GM23338 (cell line): ENCODE measurements at regions not wholly inside any gene's neighbourhood (a gene's known extent, or its start where the extent isn't known, plus 50 kb on each side); places are given as distances from the start of the nearest gene placed in this dataset.
"Not testable (repeated sequence)": the region's sequence is repeated elsewhere in the genome, so short reads cannot be mapped to it uniquely, and the experiment has no call there.

Source experiments
- ATAC-seq: fragments of 200-7000 bp; cut with Tn5 transposase; 3 replicates; pipeline ENCODE4 v1.9.1; 2020
- DNase-seq: peaks from one replicate; pipeline ENCODE4 v3.0.0-alpha.2; 2015; ENCODE audit warnings: low spot score
- H2AFZ ChIP-seq: fragments of 200-600 bp; sonication (generic); 2 replicates; pipeline ENCODE4 v1.8.0; 2016; ENCODE audit warnings: antibody characterized with exemption, mild to moderate bottlenecking, moderate library complexity
- H3F3A ChIP-seq: fragments of 200-600 bp; sonication (generic); replicated peaks from 2 replicates; pipeline ENCODE4 v1.8.0; 2017; ENCODE audit warnings: antibody characterized with exemption, mixed run types, low read depth
- H3K27ac ChIP-seq: fragments of 200-600 bp; sonication (generic); 2 replicates; pipeline ENCODE4 v1.6.1; 2016; ENCODE audit warnings: low read depth
- H3K27me3 ChIP-seq: fragments of 200-600 bp; sonication (generic); 2 replicates; pipeline ENCODE4 v1.8.0; 2016; ENCODE audit warnings: mild to moderate bottlenecking, mixed run types, moderate library complexity; ENCODE audit not compliant: insufficient read depth
- H3K36me3 ChIP-seq: fragments of 200-600 bp; sonication (generic); 2 replicates; pipeline ENCODE4 v1.8.0; 2016; ENCODE audit warnings: mild to moderate bottlenecking; ENCODE audit not compliant: insufficient read depth
- H3K4me1 ChIP-seq: fragments of 200-600 bp; sonication (generic); 2 replicates; pipeline ENCODE4 v1.8.0; 2016; ENCODE audit warnings: mild to moderate bottlenecking, moderate library complexity; ENCODE audit not compliant: insufficient read depth
- H3K4me2 ChIP-seq: fragments of 200-600 bp; sonication (generic); 2 replicates; pipeline ENCODE4 v1.7.1; 2017; ENCODE audit warnings: mixed run types
- H3K4me3 ChIP-seq: fragments of 200-600 bp; sonication (generic); 2 replicates; pipeline ENCODE4 v1.6.1; 2016; ENCODE audit warnings: mixed run types
- H3K79me2 ChIP-seq: fragments of 200-600 bp; sonication (generic); replicated peaks from 2 replicates; pipeline ENCODE4 v1.8.0; 2017; ENCODE audit warnings: mild to moderate bottlenecking; ENCODE audit not compliant: insufficient read depth
- H3K9me2 ChIP-seq: fragments of 200-600 bp; sonication (generic); 2 replicates; pipeline ENCODE4 v1.8.0; 2017; ENCODE audit not compliant: insufficient read depth
- H4K20me1 ChIP-seq: fragments of 200-600 bp; sonication (generic); replicated peaks from 2 replicates; pipeline ENCODE4 v1.8.0; 2017; ENCODE audit warnings: mild to moderate bottlenecking; ENCODE audit not compliant: insufficient read depth
- H3K27ac Mint-ChIP-seq: 2 replicates; pipeline ENCODE4 v1.8.0; 2020; ENCODE audit warnings: inconsistent platforms, mild to moderate bottlenecking, moderate library complexity, mixed read lengths
- H3K27me3 Mint-ChIP-seq: 3 replicates; pipeline ENCODE4 v1.8.0; 2022; ENCODE audit warnings: low read depth, mild to moderate bottlenecking, moderate library complexity, mixed read lengths, inconsistent platforms; ENCODE audit not compliant: insufficient read depth, poor library complexity
- H3K36me3 Mint-ChIP-seq: 3 replicates; pipeline ENCODE4 v1.8.0; 2021; ENCODE audit warnings: low read depth, mild to moderate bottlenecking, inconsistent platforms, moderate library complexity, mixed read lengths
- H3K4me1 Mint-ChIP-seq: 3 replicates; pipeline ENCODE4 v1.8.0; 2020; ENCODE audit warnings: mild to moderate bottlenecking, inconsistent platforms, mixed read lengths
- H3K4me3 Mint-ChIP-seq: 3 replicates; pipeline ENCODE4 v1.8.0; 2021; ENCODE audit warnings: moderate library complexity, mild to moderate bottlenecking, inconsistent platforms, mixed read lengths
- H3K9me3 Mint-ChIP-seq: 3 replicates; pipeline ENCODE4 v1.8.0; 2020; ENCODE audit warnings: moderate library complexity, mild to moderate bottlenecking, inconsistent platforms, mixed read lengths
- CREB1 ChIP-seq: fragments of 250-450 bp; sonication (Bioruptor Pico); IDR thresholded peaks from 2 replicates; pipeline ENCODE4 v1.5.0; 2020; ENCODE audit warnings: low read depth, mild to moderate bottlenecking, moderate library complexity
- CTCF ChIP-seq, 2 experiments: fragments of 200-600 bp in 1 of 2; sonication (generic) in 1 of 2; conservative IDR thresholded peaks; 2 replicates each; pipeline versions ENCODE4 v1.5.1 to v1.6.1; 2016 to 2017; ENCODE audit warnings: antibody characterized with exemption in 2 of 2, low read depth in 2 of 2, mild to moderate bottlenecking in 2 of 2, moderate library complexity in 1 of 2
- EZH2 ChIP-seq: fragments of 200-600 bp; sonication (generic); IDR thresholded peaks from one replicate; pipeline ENCODE4 v1.8.0; 2017; ENCODE audit warnings: antibody characterized with exemption, mild to moderate bottlenecking, low read depth; ENCODE audit not compliant: unreplicated experiment
- EZH2phosphoT487 ChIP-seq: fragments of 200-600 bp; sonication (generic); IDR thresholded peaks from one replicate; pipeline ENCODE4 v1.8.1; 2018; ENCODE audit warnings: antibody characterized with exemption; ENCODE audit not compliant: unreplicated experiment
- JUNB ChIP-seq: IDR thresholded peaks from one replicate; pipeline ENCODE4 v1.6.1; 2016; ENCODE audit warnings: antibody characterized with exemption; ENCODE audit not compliant: unreplicated experiment
- NANOG ChIP-seq: IDR thresholded peaks from 2 replicates; pipeline ENCODE4 v1.6.1; 2016; ENCODE audit warnings: antibody characterized with exemption, borderline replicate concordance
- POLR2AphosphoS5 ChIP-seq: IDR thresholded peaks from 2 replicates; pipeline ENCODE4 v1.6.1; 2016; ENCODE audit warnings: antibody characterized with exemption, low read depth
- REST ChIP-seq: IDR thresholded peaks from one replicate; pipeline ENCODE4 v1.6.1; 2018; ENCODE audit warnings: antibody characterized with exemption; ENCODE audit not compliant: unreplicated experiment
- STAT1 ChIP-seq: IDR thresholded peaks from one replicate; pipeline ENCODE4 v1.6.1; 2016; ENCODE audit warnings: antibody characterized with exemption; ENCODE audit not compliant: unreplicated experiment
- ZNF331 ChIP-seq: fragments of 250-450 bp; sonication (Bioruptor Pico); IDR thresholded peaks from 2 replicates; pipeline ENCODE4 v1.5.0; 2020; ENCODE audit warnings: low read depth, mild to moderate bottlenecking, moderate library complexity

GRCh38 chr7:85802211-85802610, 615.4 kb upstream of the SEMA3D start:
- Mint-ChIP-seq H3K9me3 (no peaks in the 10 kb centered on the region), H3K4me1 (no peaks in the 10 kb centered on the region), H3K27ac (no peak overlapping the region), H3K27me3 (no peaks in the 10 kb centered on the region), H3K4me3 (no peak overlapping the region), H3K36me3 (no peaks in the 10 kb centered on the region)
- no peak for ATAC-seq
- no peaks in the 10 kb centered on the region for H4K20me1 ChIP-seq
- no peaks in the 10 kb centered on the region for H3K27me3 ChIP-seq
- H3K4me1 ChIP-seq, result no peaks in the 10 kb centered on the region
- no peaks in the 10 kb centered on the region for H3K79me2 ChIP-seq
- H3F3A ChIP-seq, result no peaks in the 10 kb centered on the region
- no peaks in the 10 kb centered on the region; the same call in 1 of the 2 replicates for H3K9me2 ChIP-seq
- no peak overlapping the region for H2AFZ ChIP-seq
- no peak overlapping the region for H3K4me2 ChIP-seq
- H3K4me3 ChIP-seq, result no peak overlapping the region
- no peak overlapping the region for H3K27ac ChIP-seq
- DNase-seq, result no peak
- H3K36me3 ChIP-seq, result no peaks in the 10 kb centered on the region
- no peak for TF ChIP-seq EZH2
- no peak for TF ChIP-seq STAT1
- no peak for TF ChIP-seq ZNF331 (CRISPR knock-in tag)
- TF ChIP-seq POLR2AphosphoS5, result no peak

- Histone ChIP-seq H3K4me3 (no peak overlapping the region), H3K4me2 (no peak overlapping the region), H3F3A (no peaks in the 10 kb centered on the region), H3K36me3 (no peaks in the 10 kb centered on the region), H3K79me2 (no peaks in the 10 kb centered on the region), H3K27me3 (no peaks in the 10 kb centered on the region), H3K4me1 (no peaks in the 10 kb centered on the region), H2AFZ (no peak overlapping the region), H3K27ac (no peak overlapping the region), H4K20me1 (no peaks in the 10 kb centered on the region), H3K9me2 (no peaks in the 10 kb centered on the region)
- no peaks in the 10 kb centered on the region for H3K4me1 Mint-ChIP-seq
- TF ChIP-seq ZNF331 (CRISPR knock-in tag) (no peak), POLR2AphosphoS5 (no peak)
- H3K27me3 Mint-ChIP-seq, result no peaks in the 10 kb centered on the region
- no peak overlapping the region for H3K27ac Mint-ChIP-seq
- no peak overlapping the region for H3K4me3 Mint-ChIP-seq
- peaks cover 6% of the 10 kb centered on the region for H3K9me3 Mint-ChIP-seq
- DNase-seq (no peak), ATAC-seq (no peak)
- H3K36me3 Mint-ChIP-seq, result no peaks in the 10 kb centered on the region; the same call in 2 of the 3 replicates
Measured at GRCh38 chr7:85796956-85797355, 610.1 kb upstream of the SEMA3D start.

GRCh38 chr7:85791098-85791497, 604.2 kb upstream of the SEMA3D start:
- not testable (repeated sequence) for H3F3A ChIP-seq, H3K4me1 Mint-ChIP-seq, H3K27me3 Mint-ChIP-seq, DNase-seq, H3K4me3 ChIP-seq, H3K36me3 Mint-ChIP-seq, H3K4me1 ChIP-seq, H3K27ac Mint-ChIP-seq, H3K36me3 ChIP-seq, H3K27me3 ChIP-seq, H3K4me2 ChIP-seq, H3K79me2 ChIP-seq, H3K9me2 ChIP-seq, H3K27ac ChIP-seq, ATAC-seq, H3K4me3 Mint-ChIP-seq, H2AFZ ChIP-seq, H4K20me1 ChIP-seq
- peaks cover 28% of the 10 kb centered on the region for H3K9me3 Mint-ChIP-seq

GRCh38 chr7:85781606-85782005, 594.8 kb upstream of the SEMA3D start:
- H3K27ac Mint-ChIP-seq, result no peak overlapping the region
- peaks cover 12% of the 10 kb centered on the region for H3K9me3 Mint-ChIP-seq
- Histone ChIP-seq H3K4me2 (no peak overlapping the region), H3K36me3 (no peaks in the 10 kb centered on the region; the same call in 1 of the 2 replicates), H3K4me1 (no peaks in the 10 kb centered on the region), H3K4me3 (no peak overlapping the region), H3F3A (no peaks in the 10 kb centered on the region), H3K27ac (no peak overlapping the region), H3K9me2 (peaks cover 2% of the 10 kb centered on the region; the same call in 1 of the 2 replicates), H4K20me1 (no peaks in the 10 kb centered on the region), H2AFZ (no peak overlapping the region), H3K79me2 (no peaks in the 10 kb centered on the region), H3K27me3 (no peaks in the 10 kb centered on the region)
- no peaks in the 10 kb centered on the region for H3K27me3 Mint-ChIP-seq
- peaks cover 6% of the 10 kb centered on the region; the same call in 1 of the 3 replicates for H3K36me3 Mint-ChIP-seq
- H3K4me3 Mint-ChIP-seq, result no peak overlapping the region
- H3K4me1 Mint-ChIP-seq, result no peaks in the 10 kb centered on the region
- ATAC-seq, result no peak
- no peak for DNase-seq
- TF ChIP-seq EZH2, result no peak
- TF ChIP-seq JUNB, result no peak
- TF ChIP-seq EZH2phosphoT487, result no peak
- TF ChIP-seq CREB1 (CRISPR knock-in tag), result no peak
- no peak for TF ChIP-seq STAT1
- no peak for TF ChIP-seq CTCF (conservative IDR thresholded peaks at IDR 0.05; ENCODE audit: low read depth in 2 of 2)
- TF ChIP-seq REST, result no peak
- no peak for TF ChIP-seq NANOG
- no peak for TF ChIP-seq ZNF331 (CRISPR knock-in tag)
- no peak for TF ChIP-seq POLR2AphosphoS5
